Skin of body (tissue), 1 donor: ENCODE measurements at regions not wholly inside any gene's neighbourhood (a gene's known extent, or its start where the extent isn't known, plus 50 kb on each side); places are given as distances from the start of the nearest gene placed in this dataset.
"Not testable (repeated sequence)": the region's sequence is repeated elsewhere in the genome, so short reads cannot be mapped to it uniquely, and the experiment has no call there.

ENCODE experiments used
- DNase-seq: peaks from one replicate; lab custom pipeline; 2025; lab: John Stamatoyannopoulos, UW

GRCh38 chr10:78236416-78237015, 202.9 kb downstream of the RPS24 start:
- no peak for DNase-seq

GRCh38 chr10:78237951-78238350, 204.3 kb downstream of the RPS24 start:
- not testable (repeated sequence) for DNase-seq

- DNase-seq = no peak
Observed at GRCh38 chr10:78247266-78247665, 213.6 kb downstream of the RPS24 start.

GRCh38 chr10:78247821-78248220, 214.2 kb downstream of the RPS24 start:
- no peak for DNase-seq

GRCh38 chr10:78248651-78249464, 215.2 kb downstream of the RPS24 start:
- no peak for DNase-seq

- no peak for DNase-seq
Observed at GRCh38 chr10:78249690-78250089, 216.0 kb downstream of the RPS24 start.

- no peak for DNase-seq
Observed at GRCh38 chr10:78250313-78251015, 216.8 kb downstream of the RPS24 start.

- no peak for DNase-seq
Observed at GRCh38 chr10:78251016-78251385, 217.3 kb downstream of the RPS24 start.

- no peak for DNase-seq
Observed at GRCh38 chr10:78252286-78252685, 218.6 kb downstream of the RPS24 start.

- no peak for DNase-seq
Observed at GRCh38 chr10:78253063-78253853, 219.6 kb downstream of the RPS24 start.

GRCh38 chr10:78254013-78254412, 220.3 kb downstream of the RPS24 start:
- no peak for DNase-seq

- no peak for DNase-seq
Observed at GRCh38 chr10:78255214-78255613, 221.6 kb downstream of the RPS24 start.

GRCh38 chr10:78255796-78256638, 222.4 kb downstream of the RPS24 start:
- peak; percentile 26 for DNase-seq

- no peak for DNase-seq
Observed at GRCh38 chr10:78258323-78259030, 224.8 kb downstream of the RPS24 start.

GRCh38 chr10:78259391-78259790, 225.7 kb downstream of the RPS24 start:
- no peak for DNase-seq

GRCh38 chr10:78260141-78260540, 226.5 kb downstream of the RPS24 start:
- no peak for DNase-seq

- no peak for DNase-seq
Observed at GRCh38 chr10:78260680-78261079, 227.0 kb downstream of the RPS24 start.

GRCh38 chr10:78261291-78261690, 227.6 kb downstream of the RPS24 start:
- DNase-seq = no peak

- no peak for DNase-seq
Observed at GRCh38 chr10:78262860-78263259, 229.2 kb downstream of the RPS24 start.

- peak; percentile 36 for DNase-seq
Observed at GRCh38 chr10:78263521-78263988, 229.9 kb downstream of the RPS24 start.
